LoVo (cell line): ENCODE measurements at regions not wholly inside any gene's neighbourhood (a gene's known extent, or its start where the extent isn't known, plus 50 kb on each side); places are given as distances from the start of the nearest gene placed in this dataset.
A peak's percentile ranks its signal among the peaks of the same experiment; 100 is the strongest.

Experiments used
- DNase-seq: peaks from one replicate; pipeline ENCODE4 v3.0.0-alpha.2; 2016; ENCODE audit warnings: low spot score

DNA sequence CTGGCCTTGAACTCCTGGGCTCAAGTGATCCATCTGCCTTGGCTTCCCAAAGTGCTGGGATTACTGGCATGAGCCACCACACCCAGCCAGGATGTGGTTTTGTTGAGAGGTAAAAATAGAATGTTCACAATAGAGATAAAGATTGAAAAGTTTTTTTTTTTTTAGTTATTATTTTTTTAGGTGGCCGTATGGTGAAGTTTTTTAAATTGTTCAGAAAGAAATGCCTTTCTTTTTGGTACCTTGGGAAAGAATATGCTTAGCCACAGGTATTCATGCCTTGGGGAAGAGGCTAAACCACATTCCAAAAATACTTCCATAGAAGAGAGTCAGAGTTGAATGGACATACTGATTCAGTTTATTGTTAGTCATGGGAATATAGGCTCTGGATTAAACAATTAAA, 143.4 kb downstream of the C11orf91 start:
- no peak for DNase-seq

DNA sequence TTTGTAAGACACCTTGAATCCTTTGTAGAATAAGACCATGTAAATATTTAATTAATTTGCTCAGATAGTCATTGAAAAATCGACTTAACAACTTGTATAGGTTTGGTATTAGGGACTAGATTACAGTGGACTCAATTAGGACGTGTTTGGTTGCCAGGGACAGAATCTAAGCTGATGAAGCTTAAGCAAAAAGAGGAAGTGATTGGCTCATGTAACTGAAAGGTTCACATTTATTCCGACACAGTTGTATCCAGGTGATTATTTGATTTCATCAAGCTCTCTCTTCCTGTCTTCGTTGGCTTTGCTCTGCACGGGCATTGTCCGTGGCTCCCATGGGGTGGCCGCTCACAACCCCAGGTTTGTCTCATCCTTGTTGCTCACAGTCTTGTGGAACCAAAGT, 146.4 kb downstream of the C11orf91 start:
- no peak for DNase-seq

- no peak for DNase-seq
Measured at GRCh38 chr11:33553486-33553885, 147.1 kb downstream of the C11orf91 start.

GRCh38 chr11:33552756-33553155, 147.9 kb downstream of the C11orf91 start:
- DNase-seq: no peak

DNA sequence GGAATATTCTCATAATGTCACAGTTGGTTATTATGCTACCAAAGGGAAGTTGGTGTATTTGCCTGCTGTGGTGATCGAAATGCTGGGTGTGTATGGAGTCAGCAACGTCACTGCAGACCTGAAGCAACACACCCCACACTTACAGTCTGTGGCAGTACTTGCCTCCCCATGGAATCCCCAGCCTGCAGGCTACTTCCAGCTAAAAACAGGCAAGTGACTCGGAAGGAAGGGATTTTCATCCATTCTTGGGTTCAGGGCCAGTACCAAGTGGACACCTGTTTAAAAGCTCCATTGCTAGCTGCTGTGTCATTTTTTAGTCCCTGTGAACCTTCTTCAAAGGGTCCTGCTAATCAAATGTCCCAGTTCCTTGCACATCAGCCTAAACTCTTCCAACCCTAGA, 149.6 kb downstream of the C11orf91 start:
- DNase-seq: no peak

- DNase-seq: no peak
Measured at GRCh38 chr11:33549483-33549882, 151.1 kb downstream of the C11orf91 start.

- DNase-seq: no peak
Measured at GRCh38 chr11:33545931-33546330, 154.7 kb downstream of the C11orf91 start.

- no peak for DNase-seq
Measured at GRCh38 chr11:33544593-33545373, 155.8 kb downstream of the C11orf91 start.

- DNase-seq: no peak
Measured at GRCh38 chr11:33543823-33544222, 156.8 kb downstream of the C11orf91 start.

- peak; percentile 34 for DNase-seq
Measured at GRCh38 chr11:33542921-33543320, 157.7 kb downstream of the C11orf91 start.

DNA sequence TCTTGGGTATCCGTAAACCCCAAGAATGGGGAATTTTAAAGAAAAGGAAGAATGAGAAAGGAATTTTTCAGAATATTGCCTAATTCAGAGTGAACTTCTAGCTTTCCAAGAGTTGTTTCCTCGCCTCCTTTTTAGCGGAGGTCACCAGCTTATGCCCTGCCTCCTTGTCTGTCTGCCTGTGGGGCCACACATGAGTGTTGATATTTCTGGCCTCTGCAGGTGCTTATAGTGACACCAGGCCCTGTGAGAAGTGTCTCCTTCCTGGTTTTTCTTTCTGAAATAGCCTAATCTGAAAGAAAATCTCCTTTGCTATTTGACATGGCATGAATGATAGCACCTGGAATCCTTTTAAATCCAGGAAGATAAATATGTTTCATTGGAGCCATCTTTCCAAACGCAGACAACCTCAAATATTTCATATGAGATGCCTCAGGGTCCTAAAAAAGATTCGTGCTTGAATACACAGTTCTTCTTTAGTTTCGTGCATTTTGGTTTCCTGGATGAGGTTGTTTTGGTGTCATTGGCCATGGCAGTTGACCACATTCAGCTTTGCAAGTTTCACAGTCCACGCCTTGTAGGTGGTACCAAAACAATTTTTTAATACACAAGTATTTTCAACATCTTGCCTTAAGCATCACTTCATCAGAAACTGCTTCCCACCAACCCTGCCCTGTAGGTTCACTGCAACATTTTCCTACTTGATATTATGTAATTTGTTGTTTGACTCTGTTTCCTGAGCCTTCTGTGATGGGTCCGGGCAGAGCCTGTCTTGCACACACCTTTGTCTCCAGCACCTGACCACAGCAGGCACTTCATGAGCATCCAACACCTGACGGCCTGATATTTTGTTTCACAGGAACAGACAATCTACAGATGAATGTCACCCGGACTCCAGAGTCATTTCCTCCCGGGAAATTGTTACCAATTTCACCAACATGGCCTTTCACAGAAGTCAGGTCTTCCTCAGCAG, 159.4 kb downstream of the C11orf91 start:
- DNase-seq: no peak

- no peak for DNase-seq
Measured at GRCh38 chr11:33540427-33540826, 160.2 kb downstream of the C11orf91 start.

DNA sequence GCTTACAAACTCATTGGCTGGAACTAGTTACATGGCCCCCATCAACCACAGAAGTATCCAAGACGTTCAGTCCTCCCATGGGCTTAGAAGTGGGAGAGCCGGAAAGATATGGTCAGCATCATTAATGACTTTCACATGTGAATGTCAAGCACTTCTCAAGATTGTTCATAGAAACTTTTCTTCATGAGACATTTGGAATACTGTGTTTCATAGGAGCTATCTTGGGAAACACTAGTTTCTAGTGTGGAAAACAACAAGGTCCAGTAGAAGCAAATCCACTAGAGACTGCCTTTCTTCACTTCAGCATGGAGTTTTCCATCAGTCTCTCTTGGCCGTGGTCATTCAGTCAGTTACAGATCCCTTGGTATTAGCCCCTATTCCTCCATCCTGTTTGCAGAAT, 160.9 kb downstream of the C11orf91 start:
- DNase-seq: no peak

DNA sequence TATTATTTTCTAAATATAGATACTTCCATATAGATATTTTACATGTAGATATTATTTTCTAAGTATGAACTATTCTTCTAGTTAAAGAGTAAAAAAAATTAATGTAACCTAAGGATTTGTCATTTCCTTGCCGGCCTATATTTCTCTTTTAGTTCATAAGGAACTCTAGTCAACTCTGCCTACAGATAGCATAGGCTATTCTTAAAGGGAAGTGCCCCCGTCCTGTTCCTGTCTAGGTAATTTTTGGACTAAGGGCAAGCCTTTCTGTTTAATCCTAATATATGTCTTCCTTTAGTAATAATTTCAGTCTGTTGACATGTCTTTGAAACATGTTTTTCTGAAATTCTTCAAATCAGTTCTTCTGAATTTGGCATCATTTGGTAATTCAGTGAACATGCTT, 161.9 kb downstream of the C11orf91 start:
- DNase-seq: no peak

DNA sequence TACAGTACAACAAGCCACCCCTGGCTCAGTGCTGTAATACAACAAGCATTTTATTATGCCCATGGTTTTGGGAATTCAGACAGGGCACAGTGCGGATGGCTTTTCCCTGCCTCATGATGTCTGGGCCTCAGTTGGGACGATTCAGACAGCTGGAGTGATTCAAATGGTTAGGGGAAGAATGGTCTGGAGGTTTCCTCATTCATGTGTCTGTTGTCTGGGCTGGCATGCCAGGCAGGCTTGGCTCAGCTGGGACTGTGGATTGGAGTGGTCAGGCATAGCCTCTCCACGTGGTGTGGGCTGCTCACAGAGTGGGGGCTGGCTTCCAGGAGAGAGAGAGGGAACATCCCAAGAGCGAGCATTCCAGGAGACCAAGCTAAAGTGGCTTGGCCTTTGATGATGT, 164.4 kb downstream of the C11orf91 start:
- DNase-seq: no peak

DNA sequence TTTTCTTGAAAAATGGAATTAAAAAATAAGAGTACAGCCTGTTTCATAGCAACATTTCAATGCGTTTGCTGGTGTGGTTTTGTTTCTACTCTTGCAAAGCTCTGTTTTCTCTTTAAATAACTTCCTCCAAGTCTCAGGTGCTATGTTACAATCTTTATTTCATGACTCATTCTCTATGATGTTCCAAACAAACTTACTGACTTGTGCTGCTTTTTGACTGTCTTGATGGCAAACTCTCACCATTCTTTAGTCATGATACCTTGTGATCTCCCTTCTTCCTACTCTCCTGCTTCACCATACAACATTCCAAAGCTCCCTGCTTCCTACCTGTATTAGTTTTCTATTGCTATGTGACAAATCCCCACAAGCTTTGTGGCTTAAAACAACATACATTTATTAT, 166.1 kb downstream of the C11orf91 start:
- no peak for DNase-seq

GRCh38 chr11:33533386-33534052, 167.1 kb downstream of the C11orf91 start:
- no peak for DNase-seq

- no peak for DNase-seq
Measured at GRCh38 chr11:33532720-33533385, 167.8 kb downstream of the C11orf91 start.

GRCh38 chr11:33532257-33532656, 168.4 kb downstream of the C11orf91 start:
- DNase-seq: no peak

- no peak for DNase-seq
Measured at GRCh38 chr11:33531743-33532181, 168.9 kb downstream of the C11orf91 start.

DNA sequence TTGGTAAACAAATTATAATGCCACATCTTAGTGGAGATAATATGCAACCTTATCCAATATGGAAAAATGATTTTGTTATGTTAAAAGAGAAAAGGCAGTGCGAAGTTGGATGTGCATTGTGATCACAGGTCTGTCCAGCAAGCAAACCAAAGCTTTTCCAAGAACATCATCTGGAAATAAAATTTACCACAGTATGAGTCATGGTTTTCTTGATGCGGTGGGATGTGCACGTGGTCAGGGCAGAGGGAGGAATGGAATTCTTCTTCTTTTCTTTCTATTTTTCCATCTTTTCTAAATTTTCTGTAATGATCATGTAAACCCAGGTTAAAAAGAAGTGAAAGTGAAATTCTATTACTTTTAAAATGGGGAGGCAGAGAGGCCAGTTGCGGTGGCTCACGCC, 169.8 kb downstream of the C11orf91 start:
- DNase-seq: no peak

- no peak for DNase-seq
Measured at GRCh38 chr11:33529461-33529860, 171.2 kb downstream of the C11orf91 start.
